HEK293T (cell line): ENCODE measurements at regions not wholly inside any gene's neighbourhood (a gene's known extent, or its start where the extent isn't known, plus 50 kb on each side); places are given as distances from the start of the nearest gene placed in this dataset.

Experiments used
- ELF4 ChIP-seq: fragments of 450-650 bp; IDR thresholded peaks from 2 replicates; pipeline ENCODE4 v1.6.1; 2017; ENCODE audit warnings: antibody characterized with exemption
- FOXK2 ChIP-seq: fragments of 450-650 bp; IDR thresholded peaks from 2 replicates; pipeline ENCODE4 v1.6.1; 2016; ENCODE audit warnings: mild to moderate bottlenecking
- FOXM1 ChIP-seq: fragments of 450-650 bp; IDR thresholded peaks from 2 replicates; pipeline ENCODE4 v1.6.1; 2017; ENCODE audit warnings: mild to moderate bottlenecking, borderline replicate concordance
- HDGF ChIP-seq: fragments of 450-650 bp; IDR thresholded peaks from 2 replicates; pipeline ENCODE4 v1.6.1; 2017; ENCODE audit warnings: antibody characterized with exemption, borderline replicate concordance
- L3MBTL2 ChIP-seq: fragments of 450-650 bp; conservative IDR thresholded peaks from 2 replicates; pipeline ENCODE4 v1.6.1; 2016; ENCODE audit warnings: mild to moderate bottlenecking
- SP1 ChIP-seq: fragments of 450-650 bp; IDR thresholded peaks from 2 replicates; pipeline ENCODE4 v1.6.1; 2017
- SUZ12 ChIP-seq: fragments of 450-650 bp; IDR thresholded peaks from 2 replicates; pipeline ENCODE4 v1.6.1; 2016; ENCODE audit warnings: mild to moderate bottlenecking
- ZNF384 ChIP-seq: fragments of 450-650 bp; IDR thresholded peaks from 2 replicates; pipeline ENCODE4 v1.6.1; 2016
- TF ChIP-seq, protein P1 (sequence below): fragments of 450-650 bp; IDR thresholded peaks from 2 replicates; pipeline ENCODE4 v1.6.1; 2016

DNA sequence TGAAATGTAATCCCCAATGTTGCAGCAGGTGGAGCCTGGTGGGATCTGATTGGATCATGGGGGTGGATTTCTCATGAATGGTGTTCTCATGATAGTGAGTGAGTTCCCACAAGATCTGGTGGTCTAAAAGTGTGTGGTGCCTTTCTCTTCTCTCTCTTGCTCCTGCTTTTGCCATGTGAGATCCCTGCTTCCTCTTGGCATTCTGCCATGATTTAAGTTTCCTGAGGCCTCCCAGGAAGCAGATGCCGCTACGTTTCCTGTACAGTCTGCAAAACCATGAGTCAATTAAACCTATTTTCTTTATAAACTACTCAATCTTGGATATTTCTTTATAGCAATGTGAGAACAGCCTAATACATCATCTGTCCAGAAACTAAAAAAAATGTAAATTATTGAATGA is 298.3 kb downstream of the MEX3B start:
- TF ChIP-seq, protein P1, sequence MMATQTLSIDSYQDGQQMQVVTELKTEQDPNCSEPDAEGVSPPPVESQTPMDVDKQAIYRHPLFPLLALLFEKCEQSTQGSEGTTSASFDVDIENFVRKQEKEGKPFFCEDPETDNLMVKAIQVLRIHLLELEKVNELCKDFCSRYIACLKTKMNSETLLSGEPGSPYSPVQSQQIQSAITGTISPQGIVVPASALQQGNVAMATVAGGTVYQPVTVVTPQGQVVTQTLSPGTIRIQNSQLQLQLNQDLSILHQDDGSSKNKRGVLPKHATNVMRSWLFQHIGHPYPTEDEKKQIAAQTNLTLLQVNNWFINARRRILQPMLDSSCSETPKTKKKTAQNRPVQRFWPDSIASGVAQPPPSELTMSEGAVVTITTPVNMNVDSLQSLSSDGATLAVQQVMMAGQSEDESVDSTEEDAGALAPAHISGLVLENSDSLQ, result no peak
- no peak for TF ChIP-seq ELF4
- TF ChIP-seq FOXM1, result no peak
- no peak for TF ChIP-seq L3MBTL2
- TF ChIP-seq SUZ12, result no peak
- no peak for TF ChIP-seq ZNF384
- no peak for TF ChIP-seq HDGF
- no peak for TF ChIP-seq FOXK2
- TF ChIP-seq SP1, result no peak
